Neural crest cell (in vitro differentiated cells): ENCODE measurements at regions not wholly inside any gene's neighbourhood (a gene's known extent, or its start where the extent isn't known, plus 50 kb on each side); places are given as distances from the start of the nearest gene placed in this dataset.
A peak's percentile ranks its signal among the peaks of the same experiment; 100 is the strongest.

Experiments
- DNase-seq: peaks from one replicate; pipeline ENCODE4 v3.0.0; 2021; ENCODE audit warnings: low read depth, mixed read lengths, low spot score
- H3K27ac Mint-ChIP-seq: one replicate; pipeline ENCODE4 v1.8.0; 2021; ENCODE audit warnings: mild to moderate bottlenecking, mixed read lengths; ENCODE audit not compliant: unreplicated experiment
- H3K27me3 Mint-ChIP-seq: 2 replicates; pipeline ENCODE4 v1.8.0; 2021; ENCODE audit warnings: low read depth, mild to moderate bottlenecking, mixed read lengths
- H3K36me3 Mint-ChIP-seq: 2 replicates; pipeline ENCODE4 v1.8.0; 2021; ENCODE audit warnings: low read depth, mild to moderate bottlenecking, mixed read lengths
- H3K4me1 Mint-ChIP-seq: 2 replicates; pipeline ENCODE4 v1.8.0; 2021; ENCODE audit warnings: mixed read lengths
- H3K4me3 Mint-ChIP-seq: one replicate; pipeline ENCODE4 v1.8.0; 2021; ENCODE audit warnings: mild to moderate bottlenecking, mixed read lengths
- H3K9me3 Mint-ChIP-seq: 2 replicates; pipeline ENCODE4 v1.8.0; 2021; ENCODE audit warnings: mixed read lengths
- TF ChIP-seq, protein P1 (sequence below): fragments of 200-600 bp; sonication (generic); conservative IDR thresholded peaks from 2 replicates; pipeline ENCODE4 v1.5.0; 2021; ENCODE audit warnings: antibody characterized with exemption, mild to moderate bottlenecking

DNA sequence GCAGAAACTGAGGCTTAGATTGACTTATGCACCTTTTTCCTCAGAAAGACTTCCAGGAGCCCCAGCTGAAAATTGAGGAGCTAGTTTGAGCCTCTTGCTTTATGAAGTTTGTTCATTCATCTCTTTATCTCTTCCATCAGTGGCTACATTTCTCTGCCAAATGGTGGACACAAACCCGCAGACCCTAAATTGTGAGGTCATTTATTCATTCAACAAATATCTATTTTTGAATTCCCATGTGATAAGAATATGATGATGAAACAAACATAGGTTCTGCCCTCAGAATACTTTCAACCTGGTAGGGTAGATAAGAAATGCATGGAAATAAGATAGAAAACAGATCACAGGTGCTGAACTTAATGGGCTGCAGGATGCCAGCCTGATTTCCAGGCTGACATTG lies 309.4 kb downstream of the TNS1 start:
- Mint-ChIP-seq H3K27ac (no peak overlapping the region), H3K4me1 (peaks cover 4% of the 10 kb centered on the region), H3K36me3 (no peaks in the 10 kb centered on the region), H3K9me3 (peaks cover 3% of the 10 kb centered on the region), H3K4me3 (no peak overlapping the region), H3K27me3 (no peaks in the 10 kb centered on the region)
- DNase-seq: no peak
- TF ChIP-seq, protein P1, sequence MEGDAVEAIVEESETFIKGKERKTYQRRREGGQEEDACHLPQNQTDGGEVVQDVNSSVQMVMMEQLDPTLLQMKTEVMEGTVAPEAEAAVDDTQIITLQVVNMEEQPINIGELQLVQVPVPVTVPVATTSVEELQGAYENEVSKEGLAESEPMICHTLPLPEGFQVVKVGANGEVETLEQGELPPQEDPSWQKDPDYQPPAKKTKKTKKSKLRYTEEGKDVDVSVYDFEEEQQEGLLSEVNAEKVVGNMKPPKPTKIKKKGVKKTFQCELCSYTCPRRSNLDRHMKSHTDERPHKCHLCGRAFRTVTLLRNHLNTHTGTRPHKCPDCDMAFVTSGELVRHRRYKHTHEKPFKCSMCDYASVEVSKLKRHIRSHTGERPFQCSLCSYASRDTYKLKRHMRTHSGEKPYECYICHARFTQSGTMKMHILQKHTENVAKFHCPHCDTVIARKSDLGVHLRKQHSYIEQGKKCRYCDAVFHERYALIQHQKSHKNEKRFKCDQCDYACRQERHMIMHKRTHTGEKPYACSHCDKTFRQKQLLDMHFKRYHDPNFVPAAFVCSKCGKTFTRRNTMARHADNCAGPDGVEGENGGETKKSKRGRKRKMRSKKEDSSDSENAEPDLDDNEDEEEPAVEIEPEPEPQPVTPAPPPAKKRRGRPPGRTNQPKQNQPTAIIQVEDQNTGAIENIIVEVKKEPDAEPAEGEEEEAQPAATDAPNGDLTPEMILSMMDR: no peak

DNA sequence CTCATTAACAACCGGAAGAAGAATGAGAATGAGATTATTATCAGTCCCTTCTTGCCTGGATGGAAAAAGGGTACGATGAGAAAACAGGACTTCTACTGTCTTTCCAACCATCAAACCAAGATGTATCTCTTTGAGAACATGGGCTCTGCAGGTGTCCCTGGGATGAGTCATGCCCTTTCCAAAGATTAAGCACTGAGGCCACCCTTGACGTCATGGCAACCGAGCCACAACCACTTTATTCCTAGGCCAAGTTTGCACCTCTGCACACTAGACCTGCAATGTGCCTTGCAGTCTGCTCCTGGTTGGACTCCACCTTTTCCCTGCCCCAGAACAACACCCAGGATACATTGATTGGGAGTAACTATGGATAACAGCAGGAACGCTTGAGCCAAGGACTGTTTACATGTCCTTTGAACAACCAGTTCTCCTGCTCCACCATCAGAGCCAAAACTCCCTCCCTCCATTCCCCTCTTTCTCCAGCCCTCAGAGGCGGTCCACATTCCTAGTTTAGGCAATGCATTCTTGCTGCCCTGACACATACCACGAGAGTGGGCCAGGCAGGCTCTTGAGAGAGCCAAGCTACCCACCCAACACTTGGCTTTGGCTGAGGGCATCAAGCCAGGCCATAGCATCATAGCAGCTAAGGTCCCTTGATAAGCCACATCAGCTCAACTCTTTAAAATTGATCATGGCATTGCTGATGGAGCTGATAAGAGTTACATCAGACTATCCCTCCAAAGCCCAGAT lies 310.7 kb downstream of the TNS1 start:
- Mint-ChIP-seq H3K27me3 (no peaks in the 10 kb centered on the region), H3K36me3 (no peaks in the 10 kb centered on the region), H3K4me3 (no peak overlapping the region), H3K9me3 (peaks cover 3% of the 10 kb centered on the region), H3K27ac (peak overlapping the region; percentile 76), H3K4me1 (peaks cover 10% of the 10 kb centered on the region)
- TF ChIP-seq, protein P1: no peak
- no peak for DNase-seq

DNA sequence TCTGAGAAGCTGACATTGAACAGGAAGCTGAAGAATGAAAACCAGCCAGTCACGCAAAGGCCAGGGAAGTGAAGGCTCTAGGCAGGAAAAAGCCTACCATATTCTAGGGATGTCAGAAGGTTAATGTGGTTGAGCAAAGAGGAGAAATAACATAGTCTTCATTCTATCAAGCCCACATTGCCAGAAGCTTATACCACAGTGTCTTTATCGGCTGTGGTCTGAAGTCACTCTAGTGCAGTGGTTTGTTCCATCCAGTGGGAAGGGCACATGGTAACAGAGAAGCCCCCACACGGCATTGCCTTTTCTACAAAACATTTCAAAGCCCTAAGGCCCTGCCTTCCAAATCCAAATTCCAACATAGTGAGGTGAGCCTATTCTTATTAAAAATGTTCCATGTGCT lies 311.3 kb downstream of the TNS1 start:
- H3K36me3 Mint-ChIP-seq: no peaks in the 10 kb centered on the region
- peaks cover 11% of the 10 kb centered on the region for H3K4me1 Mint-ChIP-seq
- no peak overlapping the region for H3K4me3 Mint-ChIP-seq
- H3K27me3 Mint-ChIP-seq: no peaks in the 10 kb centered on the region
- no peak overlapping the region for H3K27ac Mint-ChIP-seq
- DNase-seq: no peak
- peaks cover 3% of the 10 kb centered on the region for H3K9me3 Mint-ChIP-seq
- TF ChIP-seq, protein P1: no peak

DNA sequence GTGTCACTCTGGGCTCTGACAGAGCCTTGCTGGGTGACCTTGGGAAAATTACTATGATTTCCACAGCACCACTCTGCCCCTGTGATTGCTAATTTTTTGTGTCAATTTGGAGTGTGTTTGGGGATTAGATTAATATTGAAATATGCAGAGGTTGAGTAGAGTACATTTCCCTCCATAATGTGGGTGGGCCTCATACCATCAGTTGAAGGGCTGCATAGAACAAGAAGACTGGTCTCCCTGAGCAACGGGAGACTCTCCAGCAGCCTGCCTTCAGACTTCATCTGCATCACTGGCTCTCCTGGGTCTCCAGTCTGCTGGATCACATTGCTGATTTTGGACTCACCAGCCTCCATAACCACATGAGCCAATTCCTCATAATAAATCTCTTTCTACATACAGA lies 313.7 kb downstream of the TNS1 start:
- no peak for DNase-seq
- TF ChIP-seq, protein P1: no peak

DNA sequence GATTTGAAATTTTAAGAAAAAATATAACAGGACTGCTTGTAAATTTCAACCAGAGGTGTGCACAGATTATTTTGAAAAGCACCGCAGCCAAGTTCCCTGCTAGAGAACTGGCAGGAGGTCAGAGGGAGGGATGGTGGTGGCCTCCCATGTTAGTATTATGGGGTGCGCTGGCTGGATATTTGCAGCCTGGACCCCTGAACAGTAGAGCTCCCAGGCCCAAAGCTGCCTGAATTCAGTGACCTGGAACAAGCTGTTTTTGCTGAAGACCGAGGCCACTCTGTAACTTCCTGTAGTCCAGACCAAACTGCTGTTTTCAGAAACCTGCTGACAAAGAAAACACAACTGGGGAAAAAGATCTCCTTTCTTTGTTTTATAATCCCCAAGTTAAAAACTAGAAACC lies 314.3 kb downstream of the TNS1 start:
- H3K27ac Mint-ChIP-seq: no peak overlapping the region
- no peaks in the 10 kb centered on the region for H3K27me3 Mint-ChIP-seq
- H3K9me3 Mint-ChIP-seq: no peaks in the 10 kb centered on the region
- no peak overlapping the region for H3K4me3 Mint-ChIP-seq
- TF ChIP-seq, protein P1: no peak
- no peaks in the 10 kb centered on the region for H3K36me3 Mint-ChIP-seq
- H3K4me1 Mint-ChIP-seq: peaks cover 11% of the 10 kb centered on the region
- DNase-seq: no peak

More for the DNA sequence above, 313.7 kb downstream of the TNS1 start:
- Mint-ChIP-seq H3K27me3 (no peaks in the 10 kb centered on the region), H3K36me3 (no peaks in the 10 kb centered on the region), H3K4me3 (no peak overlapping the region), H3K9me3 (no peaks in the 10 kb centered on the region), H3K4me1 (peaks cover 11% of the 10 kb centered on the region), H3K27ac (no peak overlapping the region)
